Neural crest cell (in vitro differentiated cells): ENCODE measurements at regions not wholly inside any gene's neighbourhood (a gene's known extent, or its start where the extent isn't known, plus 50 kb on each side); places are given as distances from the start of the nearest gene placed in this dataset.
A peak's percentile ranks its signal among the peaks of the same experiment; 100 is the strongest.

Source experiments
- DNase-seq: peaks from one replicate; pipeline ENCODE4 v3.0.0; 2021; ENCODE audit warnings: low read depth, mixed read lengths, low spot score
- H3K27ac Mint-ChIP-seq: one replicate; pipeline ENCODE4 v1.8.0; 2021; ENCODE audit warnings: mild to moderate bottlenecking, mixed read lengths; ENCODE audit not compliant: unreplicated experiment
- H3K27me3 Mint-ChIP-seq: 2 replicates; pipeline ENCODE4 v1.8.0; 2021; ENCODE audit warnings: low read depth, mild to moderate bottlenecking, mixed read lengths
- H3K36me3 Mint-ChIP-seq: 2 replicates; pipeline ENCODE4 v1.8.0; 2021; ENCODE audit warnings: low read depth, mild to moderate bottlenecking, mixed read lengths
- H3K4me1 Mint-ChIP-seq: 2 replicates; pipeline ENCODE4 v1.8.0; 2021; ENCODE audit warnings: mixed read lengths
- H3K4me3 Mint-ChIP-seq: one replicate; pipeline ENCODE4 v1.8.0; 2021; ENCODE audit warnings: mild to moderate bottlenecking, mixed read lengths
- H3K9me3 Mint-ChIP-seq: 2 replicates; pipeline ENCODE4 v1.8.0; 2021; ENCODE audit warnings: mixed read lengths
- TF ChIP-seq, protein P1 (sequence below): fragments of 200-600 bp; sonication (generic); conservative IDR thresholded peaks from 2 replicates; pipeline ENCODE4 v1.5.0; 2021; ENCODE audit warnings: antibody characterized with exemption, mild to moderate bottlenecking

DNA sequence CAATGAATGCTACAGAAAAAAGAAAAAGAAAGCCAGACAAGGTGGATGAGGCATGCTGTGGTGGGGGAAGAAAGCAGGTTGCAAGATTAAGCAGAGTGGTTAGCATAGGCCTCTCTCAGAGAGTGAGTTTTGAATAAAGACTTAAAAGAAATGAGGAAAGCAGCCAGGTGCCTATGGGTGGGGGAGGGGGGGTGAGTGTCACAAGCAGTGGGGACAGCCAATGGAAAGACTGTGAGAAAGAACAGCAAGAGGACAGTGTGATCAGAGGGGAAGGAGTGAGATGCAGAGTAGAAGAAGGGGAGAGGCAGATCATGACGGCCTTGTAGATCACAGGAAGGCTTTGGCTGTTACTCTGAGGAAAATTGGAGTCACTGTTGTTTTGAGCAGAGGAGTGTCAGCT lies 162.5 kb downstream of the SOX3 start:
- H3K27ac Mint-ChIP-seq = no peak overlapping the region
- no peak for DNase-seq
- H3K4me3 Mint-ChIP-seq = no peak overlapping the region
- H3K27me3 Mint-ChIP-seq = no peaks in the 10 kb centered on the region
- TF ChIP-seq, protein P1, sequence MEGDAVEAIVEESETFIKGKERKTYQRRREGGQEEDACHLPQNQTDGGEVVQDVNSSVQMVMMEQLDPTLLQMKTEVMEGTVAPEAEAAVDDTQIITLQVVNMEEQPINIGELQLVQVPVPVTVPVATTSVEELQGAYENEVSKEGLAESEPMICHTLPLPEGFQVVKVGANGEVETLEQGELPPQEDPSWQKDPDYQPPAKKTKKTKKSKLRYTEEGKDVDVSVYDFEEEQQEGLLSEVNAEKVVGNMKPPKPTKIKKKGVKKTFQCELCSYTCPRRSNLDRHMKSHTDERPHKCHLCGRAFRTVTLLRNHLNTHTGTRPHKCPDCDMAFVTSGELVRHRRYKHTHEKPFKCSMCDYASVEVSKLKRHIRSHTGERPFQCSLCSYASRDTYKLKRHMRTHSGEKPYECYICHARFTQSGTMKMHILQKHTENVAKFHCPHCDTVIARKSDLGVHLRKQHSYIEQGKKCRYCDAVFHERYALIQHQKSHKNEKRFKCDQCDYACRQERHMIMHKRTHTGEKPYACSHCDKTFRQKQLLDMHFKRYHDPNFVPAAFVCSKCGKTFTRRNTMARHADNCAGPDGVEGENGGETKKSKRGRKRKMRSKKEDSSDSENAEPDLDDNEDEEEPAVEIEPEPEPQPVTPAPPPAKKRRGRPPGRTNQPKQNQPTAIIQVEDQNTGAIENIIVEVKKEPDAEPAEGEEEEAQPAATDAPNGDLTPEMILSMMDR = no peak
- H3K4me1 Mint-ChIP-seq = peaks cover 8% of the 10 kb centered on the region
- no peaks in the 10 kb centered on the region for H3K36me3 Mint-ChIP-seq
- peaks cover 3% of the 10 kb centered on the region for H3K9me3 Mint-ChIP-seq

DNA sequence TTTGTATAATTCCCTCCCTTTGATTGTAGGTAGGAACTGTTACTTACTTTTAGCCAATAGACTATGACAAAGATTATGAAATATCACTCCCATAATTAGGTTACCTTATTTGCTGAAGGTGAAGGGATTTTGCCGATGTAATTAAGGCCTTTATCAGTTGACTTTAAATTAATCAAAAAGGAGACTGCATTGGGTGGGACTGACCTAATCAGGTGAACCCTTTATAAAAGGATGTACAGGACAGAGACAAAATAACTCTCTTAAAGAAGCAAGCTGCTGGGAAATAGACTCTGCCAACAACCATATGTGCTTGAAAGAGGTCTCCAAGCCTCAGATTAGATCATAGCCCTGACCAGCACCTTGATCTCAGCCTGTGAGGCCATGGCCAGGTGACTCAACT lies 167.6 kb downstream of the SOX3 start:
- DNase-seq = no peak
- no peak overlapping the region for H3K4me3 Mint-ChIP-seq
- TF ChIP-seq, protein P1 = no peak
- peaks cover 9% of the 10 kb centered on the region for H3K9me3 Mint-ChIP-seq
- no peaks in the 10 kb centered on the region for H3K27me3 Mint-ChIP-seq
- H3K27ac Mint-ChIP-seq = no peak overlapping the region
- H3K4me1 Mint-ChIP-seq = peaks cover 4% of the 10 kb centered on the region
- peaks cover 6% of the 10 kb centered on the region for H3K36me3 Mint-ChIP-seq

DNA sequence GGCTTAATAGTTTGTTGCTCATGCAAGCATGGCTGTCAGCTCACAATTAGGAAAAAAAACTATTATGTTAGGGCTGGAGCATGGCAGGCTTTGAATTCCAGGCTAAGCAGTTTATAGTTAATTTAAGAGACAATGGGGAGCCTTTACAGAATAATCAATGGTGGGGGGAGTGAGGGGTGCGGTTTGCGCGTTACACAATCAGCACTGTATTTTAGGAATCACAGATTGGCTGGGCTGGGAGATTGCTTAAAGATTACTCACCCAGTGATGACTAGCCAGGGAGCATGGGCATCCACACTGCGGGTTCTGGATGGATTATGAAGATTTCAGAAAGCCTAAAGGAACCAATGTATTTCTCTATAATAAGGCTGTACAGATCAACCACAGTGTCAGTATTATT lies 186.6 kb downstream of the SOX3 start:
- peak overlapping the region; percentile 84 for H3K27ac Mint-ChIP-seq
- TF ChIP-seq, protein P1 = no peak
- DNase-seq = no peak
- H3K4me1 Mint-ChIP-seq = peaks cover 11% of the 10 kb centered on the region
- no peaks in the 10 kb centered on the region for H3K9me3 Mint-ChIP-seq
- H3K27me3 Mint-ChIP-seq = no peaks in the 10 kb centered on the region
- H3K36me3 Mint-ChIP-seq = no peaks in the 10 kb centered on the region
- no peak overlapping the region for H3K4me3 Mint-ChIP-seq

DNA sequence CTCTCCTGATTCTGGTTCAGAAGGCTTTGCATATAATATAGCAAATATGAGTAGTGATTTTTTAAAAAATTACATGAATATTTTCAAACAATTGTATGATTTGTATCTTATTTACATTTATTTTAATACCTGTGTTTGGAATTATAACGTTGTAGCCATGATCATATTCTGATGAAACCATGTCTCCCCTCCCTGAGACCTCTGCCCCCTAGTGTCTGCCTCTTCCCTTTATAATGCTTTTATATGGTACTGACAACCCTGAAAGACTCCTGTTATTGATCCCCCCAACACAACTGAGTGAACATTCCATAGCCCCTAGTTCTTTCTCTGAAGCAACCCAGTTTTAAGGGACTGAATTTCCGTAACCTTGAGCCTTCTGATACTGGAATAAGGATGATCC lies 187.4 kb downstream of the SOX3 start:
- Mint-ChIP-seq H3K9me3 (no peaks in the 10 kb centered on the region), H3K27me3 (no peaks in the 10 kb centered on the region)
- no peak for DNase-seq

DNA sequence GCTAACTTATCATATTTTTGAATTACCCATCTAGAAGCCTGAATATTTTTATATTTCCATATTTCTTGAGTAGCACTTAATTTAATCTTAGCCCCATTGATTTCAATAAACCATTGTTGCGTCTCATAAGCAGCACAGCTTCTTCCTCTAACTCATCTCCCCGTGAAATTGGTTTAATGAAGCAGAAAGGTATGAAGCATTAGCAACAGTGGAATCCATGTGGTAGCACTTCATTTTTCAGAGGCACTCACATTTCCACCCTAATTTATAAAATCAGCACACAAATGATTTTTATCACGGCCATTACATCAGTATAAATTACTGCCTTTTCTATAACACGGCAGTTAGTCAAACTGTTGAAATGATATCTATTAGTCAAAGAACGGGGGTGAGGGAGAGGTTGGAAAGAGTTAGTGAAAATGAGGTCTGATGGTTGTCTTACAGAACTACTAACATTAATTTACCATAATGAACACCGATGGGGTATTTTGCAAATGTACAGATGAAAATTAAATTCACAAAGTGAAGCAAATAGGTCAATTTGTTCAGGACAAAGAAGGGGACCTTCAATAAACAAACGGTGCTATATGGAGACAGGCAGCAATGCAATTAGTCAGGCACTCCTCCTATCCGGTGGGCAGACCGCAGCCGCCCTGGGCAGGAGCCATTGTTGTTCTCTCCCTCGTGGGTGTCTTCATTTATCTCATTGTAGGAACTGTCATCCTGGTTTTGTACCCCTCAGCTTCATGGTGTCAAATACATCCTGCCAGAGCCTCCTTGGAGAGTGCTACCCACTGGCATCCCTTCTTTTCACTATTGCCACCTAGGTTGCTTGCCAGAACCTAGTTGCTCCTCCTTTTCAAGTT lies 205.7 kb downstream of the SOX3 start:
- Mint-ChIP-seq H3K4me1 (peaks cover 36% of the 10 kb centered on the region), H3K4me3 (no peak overlapping the region), H3K27ac (no peak overlapping the region), H3K27me3 (no peaks in the 10 kb centered on the region), H3K9me3 (peaks cover 2% of the 10 kb centered on the region), H3K36me3 (no peaks in the 10 kb centered on the region)
- TF ChIP-seq, protein P1 = no peak
- DNase-seq = no peak

More for the DNA sequence above, 187.4 kb downstream of the SOX3 start:
- Mint-ChIP-seq H3K4me3 (no peak overlapping the region), H3K4me1 (peaks cover 11% of the 10 kb centered on the region), H3K36me3 (no peaks in the 10 kb centered on the region), H3K27ac (no peak overlapping the region)
- TF ChIP-seq, protein P1 = peak; percentile 31
